Stimulated activated CD4-positive, alpha-beta T cell treated with anti-CD3 and anti-CD28 coated beads, Interleukin-4, amount 100 ng/mL, for 24 hours (primary cell): ENCODE measurements at regions not wholly inside any gene's neighbourhood (a gene's known extent, or its start where the extent isn't known, plus 50 kb on each side); places are given as distances from the start of the nearest gene placed in this dataset.

ENCODE experiments used
- DNase-seq: peaks from one replicate; pipeline ENCODE4 v3.0.0-alpha.2; 2020

DNA sequence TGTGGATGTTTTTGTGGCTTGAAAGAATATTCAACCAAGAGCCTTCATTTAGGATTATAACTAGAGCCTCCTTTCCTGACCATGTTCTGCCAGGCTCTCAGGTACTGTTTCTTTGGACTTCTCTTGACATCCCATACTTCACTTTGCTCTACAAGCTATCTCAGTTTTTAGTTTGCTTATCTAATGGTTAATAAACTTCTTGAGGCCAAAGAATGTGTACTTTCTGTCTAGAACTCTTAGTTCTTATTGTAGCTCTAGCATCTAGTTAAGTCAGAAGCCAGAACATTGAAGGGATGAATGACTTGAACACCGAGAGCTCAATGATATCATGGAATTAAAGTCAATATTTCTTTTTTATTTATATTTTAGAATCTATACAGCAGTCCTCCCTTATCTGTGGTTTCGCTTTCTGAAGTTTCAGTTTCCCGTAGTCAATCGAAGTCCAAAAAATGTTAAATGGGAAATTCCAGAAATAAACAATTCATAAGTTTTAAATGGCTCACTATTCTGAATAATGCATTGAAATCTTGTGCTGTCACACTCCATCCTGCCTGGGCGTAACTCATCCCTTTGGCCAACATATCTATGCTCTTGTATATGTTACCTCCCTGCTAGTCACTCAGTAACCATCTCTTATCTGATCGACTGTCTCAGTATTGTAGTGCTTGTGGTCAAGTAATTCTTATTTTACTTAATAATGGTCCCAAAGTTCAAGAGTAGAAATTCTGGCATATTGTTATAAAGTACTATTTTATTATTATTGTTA, 368.6 kb upstream of the RBMS3 start:
- no peak for DNase-seq

- DNase-seq = no peak
Measured at GRCh38 chr3:28915741-28916500, 364.9 kb upstream of the RBMS3 start.

DNA sequence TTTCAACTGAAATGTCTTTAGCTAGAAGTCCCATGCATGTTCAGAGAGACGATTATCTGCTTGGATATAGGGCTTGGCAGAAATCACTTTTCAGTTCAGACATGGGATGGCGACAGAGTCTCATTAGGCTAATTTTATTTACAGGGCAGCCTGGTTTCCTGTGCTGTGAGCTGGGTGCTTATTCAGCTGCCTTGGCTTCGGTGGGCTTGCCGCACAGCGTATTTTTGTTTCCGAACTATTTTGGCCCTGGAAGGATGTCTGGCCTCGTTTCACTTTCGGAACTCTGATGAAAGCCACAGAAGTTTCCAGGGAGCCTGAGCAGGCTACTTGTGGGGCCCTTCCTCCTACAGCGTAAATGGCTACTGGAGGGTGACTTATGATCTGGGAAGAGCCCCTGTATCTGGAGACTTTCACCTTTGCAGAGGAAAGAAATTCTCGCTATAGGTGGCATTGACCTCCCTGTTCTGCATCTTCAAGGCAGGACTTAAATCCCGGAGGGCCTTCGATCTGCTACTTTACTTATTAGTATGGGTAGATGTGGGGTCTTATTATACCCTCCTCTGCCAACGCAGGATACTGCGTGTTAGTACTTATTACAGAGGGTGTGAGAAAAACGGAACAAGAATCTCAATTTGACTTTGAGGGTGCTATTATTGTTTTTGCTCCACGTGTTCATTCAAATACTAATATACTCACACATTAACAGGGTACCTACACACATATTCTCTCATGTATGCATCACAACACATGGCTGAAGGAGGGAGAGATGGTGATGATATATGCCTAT, 364.0 kb upstream of the RBMS3 start:
- DNase-seq = no peak

GRCh38 chr3:28917895-28918475, 362.9 kb upstream of the RBMS3 start:
- no peak for DNase-seq

GRCh38 chr3:28922376-28922775, 358.5 kb upstream of the RBMS3 start:
- no peak for DNase-seq

DNA sequence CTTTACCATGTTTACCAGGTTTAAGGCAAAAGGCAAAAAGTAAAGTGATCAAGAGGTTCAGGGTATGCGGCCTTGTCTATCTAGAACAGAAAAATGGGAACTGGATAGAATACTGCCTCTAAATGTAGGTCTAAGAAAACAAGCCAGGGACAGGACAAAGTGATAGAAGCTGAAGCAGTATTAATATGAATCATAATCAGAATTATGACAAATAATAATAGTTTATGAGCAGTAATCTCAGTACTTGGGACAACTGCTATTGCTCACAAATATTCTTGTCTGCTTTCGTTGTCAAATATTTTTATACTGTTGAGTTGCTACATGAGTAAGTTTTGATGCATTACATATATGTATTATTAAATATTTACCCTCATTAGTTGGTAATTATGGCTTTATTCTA, 356.9 kb upstream of the RBMS3 start:
- no peak for DNase-seq

DNA sequence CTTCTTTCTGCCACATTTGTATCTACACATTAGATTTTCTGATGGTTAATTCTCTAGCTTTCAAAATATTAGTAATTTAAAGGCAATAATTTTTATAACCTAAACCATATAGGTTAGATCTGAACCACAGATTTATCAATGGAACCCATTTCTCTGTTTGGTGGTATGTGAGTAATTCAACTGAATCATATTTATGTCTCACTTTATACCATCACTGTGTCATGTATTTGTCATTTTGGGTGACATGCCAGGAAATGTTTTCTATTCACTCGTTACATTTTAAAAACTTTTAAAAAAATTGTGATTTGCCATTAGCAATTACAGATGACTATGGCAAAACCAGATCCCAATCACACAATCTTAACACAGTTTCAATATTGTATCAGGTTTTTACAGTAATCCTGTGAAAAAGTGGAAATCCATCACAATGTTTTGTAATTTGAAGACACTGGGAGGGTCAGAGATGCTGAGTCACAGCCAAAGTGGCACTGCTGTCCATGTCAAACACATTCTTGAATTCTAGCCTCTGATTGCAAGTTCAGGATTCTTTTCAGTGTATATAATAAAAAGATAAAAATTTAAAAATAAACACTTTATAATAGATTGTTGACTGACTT, 356.0 kb upstream of the RBMS3 start:
- DNase-seq = no peak

- DNase-seq = no peak
Measured at GRCh38 chr3:28933337-28933736, 347.5 kb upstream of the RBMS3 start.

- no peak for DNase-seq
Measured at GRCh38 chr3:28934126-28934813, 346.6 kb upstream of the RBMS3 start.

GRCh38 chr3:28935146-28935545, 345.7 kb upstream of the RBMS3 start:
- no peak for DNase-seq

GRCh38 chr3:28936154-28936553, 344.7 kb upstream of the RBMS3 start:
- DNase-seq = no peak

- DNase-seq = no peak
Measured at GRCh38 chr3:28940530-28940929, 340.3 kb upstream of the RBMS3 start.

DNA sequence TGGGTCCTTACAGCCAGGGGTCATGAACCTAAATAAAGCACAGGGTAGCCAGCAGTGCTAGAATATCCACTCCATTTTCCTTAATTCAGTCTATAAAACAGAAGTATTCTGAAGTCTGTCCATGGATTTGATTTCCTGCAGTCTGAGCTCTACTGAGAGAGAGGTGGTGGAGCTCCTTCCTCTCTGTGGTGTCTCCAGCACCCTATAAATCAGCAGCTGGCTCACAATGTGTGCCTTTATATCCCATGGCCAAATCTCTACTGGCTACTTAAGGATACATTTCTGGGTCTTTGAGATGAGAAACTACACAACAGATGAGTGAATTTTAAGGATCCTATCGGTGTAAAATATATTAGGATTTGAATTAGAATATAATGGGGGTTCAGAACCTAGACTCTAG, 339.9 kb upstream of the RBMS3 start:
- DNase-seq = no peak

DNA sequence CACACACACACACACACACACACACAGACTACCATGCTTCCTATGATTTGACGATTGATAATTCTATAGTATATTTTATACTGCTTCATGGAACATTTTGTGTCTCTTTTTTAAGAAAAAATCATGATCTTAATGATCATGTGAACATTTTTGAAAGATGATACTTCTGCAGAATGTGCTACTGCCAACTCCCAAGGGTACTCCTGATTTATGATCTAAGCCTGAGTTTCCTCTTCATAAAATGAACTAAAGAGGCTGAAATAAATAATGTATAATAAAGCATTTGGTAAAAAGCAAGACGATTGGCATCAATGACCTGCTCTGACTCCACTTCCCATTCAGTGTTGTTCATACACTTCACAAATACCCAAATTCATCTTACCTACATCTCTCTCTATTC, 333.8 kb upstream of the RBMS3 start:
- no peak for DNase-seq

DNA sequence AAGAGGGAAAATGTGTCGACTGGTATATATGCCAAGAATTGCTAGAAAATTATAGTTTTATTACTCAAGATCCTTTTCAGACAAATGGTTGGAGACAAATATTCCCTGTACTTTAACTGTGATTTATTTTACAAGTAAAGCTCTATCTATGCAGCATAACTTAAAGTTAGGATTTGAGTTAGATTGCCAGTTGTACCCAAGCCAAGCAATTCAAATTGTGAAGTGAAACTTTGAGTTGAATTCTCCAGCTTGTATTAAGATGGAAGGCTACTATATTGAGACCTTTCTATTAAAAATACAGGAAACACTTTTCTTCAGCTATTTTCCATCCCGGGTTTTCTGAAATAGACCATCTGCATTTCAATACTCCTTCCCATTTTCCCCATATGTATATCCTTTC, 333.1 kb upstream of the RBMS3 start:
- DNase-seq = no peak

- no peak for DNase-seq
Measured at GRCh38 chr3:28948685-28949084, 332.2 kb upstream of the RBMS3 start.

GRCh38 chr3:28949580-28949979, 331.3 kb upstream of the RBMS3 start:
- DNase-seq = no peak

GRCh38 chr3:28950614-28951013, 330.3 kb upstream of the RBMS3 start:
- DNase-seq = no peak

- no peak for DNase-seq
Measured at GRCh38 chr3:28951772-28952556, 328.9 kb upstream of the RBMS3 start.

GRCh38 chr3:28958656-28959055, 322.2 kb upstream of the RBMS3 start:
- no peak for DNase-seq

- no peak for DNase-seq
Measured at GRCh38 chr3:28971156-28971555, 309.7 kb upstream of the RBMS3 start.
